ENCODE measurements at regions not wholly inside any gene's neighbourhood (a gene's known extent, or its start where the extent isn't known, plus 50 kb on each side); places are given as distances from the start of the nearest gene placed in this dataset.
A peak's percentile ranks its signal among the peaks of the same experiment; 100 is the strongest.

DNA sequence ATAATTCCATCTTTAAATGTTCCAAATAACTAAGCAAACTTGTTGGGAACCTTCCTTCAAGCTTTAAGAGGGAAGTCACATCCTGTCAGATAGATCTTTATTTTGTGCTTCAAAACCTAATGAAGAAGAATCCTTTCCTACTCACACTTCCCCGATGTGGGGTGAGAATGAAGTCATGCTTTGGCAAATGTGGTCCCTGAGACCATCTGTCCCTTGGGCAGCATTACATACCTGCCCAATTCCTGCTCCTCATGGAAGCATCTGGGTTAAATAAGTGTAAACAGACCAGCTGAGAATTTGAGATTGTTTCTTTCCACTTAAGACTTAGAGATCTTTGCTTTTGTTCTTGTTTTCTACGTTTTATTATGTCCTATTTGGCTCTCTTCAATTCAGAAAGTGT is 606.0 kb upstream of the TMEM132C start:
- POLR2A ChIA-PET = no interaction called here
- no peak for DNase-seq (ENCODE audit: low read depth, low spot score)
- H3K4me3 ChIP-seq (ENCODE audit: low read depth, low read length) = no peak overlapping the region
- CTCF ChIA-PET = interaction anchor here (0.9 kb wide), 1 partner anchor 16 kb away, joined by 7 read pairs; no protein-coding TSS in a partner anchor
- TF ChIP-seq, protein P1, sequence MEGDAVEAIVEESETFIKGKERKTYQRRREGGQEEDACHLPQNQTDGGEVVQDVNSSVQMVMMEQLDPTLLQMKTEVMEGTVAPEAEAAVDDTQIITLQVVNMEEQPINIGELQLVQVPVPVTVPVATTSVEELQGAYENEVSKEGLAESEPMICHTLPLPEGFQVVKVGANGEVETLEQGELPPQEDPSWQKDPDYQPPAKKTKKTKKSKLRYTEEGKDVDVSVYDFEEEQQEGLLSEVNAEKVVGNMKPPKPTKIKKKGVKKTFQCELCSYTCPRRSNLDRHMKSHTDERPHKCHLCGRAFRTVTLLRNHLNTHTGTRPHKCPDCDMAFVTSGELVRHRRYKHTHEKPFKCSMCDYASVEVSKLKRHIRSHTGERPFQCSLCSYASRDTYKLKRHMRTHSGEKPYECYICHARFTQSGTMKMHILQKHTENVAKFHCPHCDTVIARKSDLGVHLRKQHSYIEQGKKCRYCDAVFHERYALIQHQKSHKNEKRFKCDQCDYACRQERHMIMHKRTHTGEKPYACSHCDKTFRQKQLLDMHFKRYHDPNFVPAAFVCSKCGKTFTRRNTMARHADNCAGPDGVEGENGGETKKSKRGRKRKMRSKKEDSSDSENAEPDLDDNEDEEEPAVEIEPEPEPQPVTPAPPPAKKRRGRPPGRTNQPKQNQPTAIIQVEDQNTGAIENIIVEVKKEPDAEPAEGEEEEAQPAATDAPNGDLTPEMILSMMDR (IDR thresholded peaks at IDR 0.05; ENCODE audit: insufficient read depth, low read length, missing control alignments) = no peak

DNA sequence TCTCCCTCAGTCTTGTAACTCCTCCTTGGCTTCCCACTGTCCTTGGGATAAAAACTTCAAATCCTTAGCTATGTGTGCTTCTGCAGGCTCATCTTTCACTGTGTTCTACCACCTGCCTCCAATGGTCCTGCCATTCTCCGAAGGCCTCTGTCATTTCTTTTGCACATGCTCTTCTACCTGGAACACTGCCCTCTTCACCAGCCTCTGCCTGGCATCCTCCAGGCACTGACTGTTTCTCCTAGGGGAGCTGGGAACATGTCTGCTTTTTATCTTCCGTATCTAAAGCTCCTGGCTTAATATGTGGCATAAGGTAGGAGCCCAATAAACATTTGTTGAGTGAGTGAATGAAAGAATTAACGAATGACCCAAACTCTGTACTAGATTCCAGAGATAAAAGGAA is 603.3 kb upstream of the TMEM132C start:
- H3K4me3 ChIP-seq (ENCODE audit: low read depth, low read length) = no peak overlapping the region
- ChIA-PET POLR2A (no interaction called here), CTCF (interaction anchor here (1.0 to 2.5 kb wide), 2 partner anchors 14 to 74 kb away, joined by 3 to 19 read pairs; no protein-coding TSS in a partner anchor)
- no peak for DNase-seq (ENCODE audit: low read depth, low spot score)
- TF ChIP-seq, protein P1 (IDR thresholded peaks at IDR 0.05; ENCODE audit: insufficient read depth, low read length, missing control alignments) = no peak

DNA sequence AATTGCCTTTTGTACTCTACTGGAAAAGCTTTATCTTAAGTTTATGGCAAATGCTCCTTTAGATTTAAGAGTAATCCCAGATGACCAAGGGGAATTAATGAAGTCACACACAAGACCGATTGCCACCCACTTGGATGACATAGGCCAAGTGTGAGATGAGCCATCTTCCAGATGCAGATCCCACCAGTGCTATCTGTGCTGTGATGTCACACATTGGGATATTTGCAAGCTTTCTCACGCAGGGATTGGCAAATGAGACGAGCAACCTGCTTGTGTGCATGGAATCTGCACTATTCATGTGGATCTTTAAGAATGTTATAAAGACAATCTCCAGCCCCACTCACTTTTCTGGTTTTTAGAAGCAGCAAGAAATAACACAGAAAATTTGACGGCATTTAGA is 602.1 kb upstream of the TMEM132C start:
- ChIA-PET CTCF (interaction anchor here (1.2 to 2.5 kb wide), 2 partner anchors 13 to 404 kb away, joined by 5 to 19 read pairs; no protein-coding TSS in a partner anchor), POLR2A (no interaction called here)
- TF ChIP-seq, protein P1 (IDR thresholded peaks at IDR 0.05; ENCODE audit: insufficient read depth, low read length, missing control alignments) = no peak

DNA sequence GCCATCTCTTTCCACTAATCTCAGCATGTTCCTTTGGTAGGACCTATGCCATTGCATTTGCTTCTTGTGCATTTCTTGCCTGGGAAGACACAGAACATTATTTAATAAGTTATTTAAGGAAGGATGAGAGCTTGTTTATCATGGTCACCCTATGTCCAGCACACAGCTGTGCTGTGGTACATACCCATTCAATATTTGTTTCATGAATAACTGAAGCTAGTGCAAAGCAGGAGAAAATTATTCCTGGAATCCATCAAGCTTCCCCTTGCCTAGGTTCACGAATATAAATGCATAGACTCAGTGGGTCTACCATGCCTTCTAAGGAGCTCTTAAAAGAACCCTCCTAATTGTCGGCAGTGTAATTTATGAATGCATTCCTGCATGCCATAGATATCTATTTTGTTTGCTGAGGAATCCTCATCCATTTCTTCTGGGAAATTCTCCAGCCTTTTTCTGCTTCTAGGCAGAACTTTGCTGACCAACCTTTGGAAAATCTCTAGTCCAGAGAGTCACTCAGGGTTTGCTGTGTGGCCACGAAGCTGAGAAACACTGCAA is 599.8 kb upstream of the TMEM132C start:
- TF ChIP-seq, protein P1 (IDR thresholded peaks at IDR 0.05; ENCODE audit: insufficient read depth, low read length, missing control alignments) = no peak
- DNase-seq (ENCODE audit: low read depth, low spot score) = peak; percentile 71
- ChIA-PET CTCF (interaction anchor here (0.6 to 3.9 kb wide), 7 partner anchors 8 to 317 kb away, joined by 3 to 75 read pairs (median 3); no protein-coding TSS in a partner anchor), POLR2A (no interaction called here)
- no peak overlapping the region for H3K4me3 ChIP-seq (ENCODE audit: low read depth, low read length)

More for the DNA sequence above, 602.1 kb upstream of the TMEM132C start:
- no peak for DNase-seq (ENCODE audit: low read depth, low spot score)
- no peak overlapping the region for H3K4me3 ChIP-seq (ENCODE audit: low read depth, low read length)

DNA sequence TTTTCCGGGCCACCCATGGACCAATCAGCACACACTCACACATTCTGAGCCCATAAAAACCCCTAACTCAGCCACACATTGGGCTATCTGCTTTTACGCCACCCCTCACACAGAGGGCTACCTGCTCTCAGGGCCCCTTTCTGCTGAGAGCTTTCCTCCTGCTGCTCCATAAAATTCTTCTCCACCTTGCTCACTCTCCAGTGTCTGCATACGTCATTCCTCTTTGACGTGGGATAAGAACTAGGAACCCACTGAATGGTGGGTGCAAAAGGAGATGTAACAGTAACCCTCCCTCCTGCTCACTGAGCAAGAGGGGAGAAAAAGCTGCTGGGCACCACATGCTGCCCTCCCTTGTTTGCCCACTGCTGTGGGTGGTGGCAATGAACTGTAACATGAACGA is 596.7 kb upstream of the TMEM132C start:
- CTCF ChIA-PET = interaction anchor here (1.0 to 1.1 kb wide), 2 partner anchors 186 to 257 kb away, joined by 3 read pairs; no protein-coding TSS in a partner anchor
- H3K4me3 ChIP-seq (ENCODE audit: low read depth, low read length) = no peak overlapping the region
- POLR2A ChIA-PET = no interaction called here
- TF ChIP-seq, protein P1 (IDR thresholded peaks at IDR 0.05; ENCODE audit: insufficient read depth, low read length, missing control alignments) = no peak
- no peak for DNase-seq (ENCODE audit: low read depth, low spot score)

DNA sequence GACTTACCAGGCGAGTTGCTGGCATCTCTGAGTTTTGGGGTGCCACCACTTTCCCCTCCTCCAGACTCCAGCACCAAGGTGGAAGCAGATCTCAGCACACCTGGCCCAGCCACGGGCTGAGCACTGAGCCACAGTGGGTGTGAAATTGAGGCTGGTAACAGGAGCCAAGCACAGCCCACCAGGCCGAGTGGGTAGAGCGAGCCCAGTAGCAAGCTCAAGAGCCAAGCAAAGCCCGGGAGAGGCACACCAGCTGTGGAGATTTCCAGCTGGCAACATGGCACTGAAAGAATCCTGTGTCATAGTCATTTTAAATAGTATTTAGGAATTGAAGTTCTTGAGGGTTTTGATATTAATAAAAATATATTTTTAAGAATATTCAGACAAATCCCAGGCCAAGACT is 596.2 kb upstream of the TMEM132C start:
- no peak overlapping the region for H3K4me3 ChIP-seq (ENCODE audit: low read depth, low read length)
- ChIA-PET CTCF (interaction anchor here (1.0 to 1.1 kb wide), 2 partner anchors 186 to 256 kb away, joined by 3 read pairs; no protein-coding TSS in a partner anchor), POLR2A (no interaction called here)
- TF ChIP-seq, protein P1 (IDR thresholded peaks at IDR 0.05; ENCODE audit: insufficient read depth, low read length, missing control alignments) = no peak
- no peak for DNase-seq (ENCODE audit: low read depth, low spot score)
